Smooth muscle cell (in vitro differentiated cells): ENCODE measurements at regions not wholly inside any gene's neighbourhood (a gene's known extent, or its start where the extent isn't known, plus 50 kb on each side); places are given as distances from the start of the nearest gene placed in this dataset.

ENCODE experiments used
- DNase-seq: peaks from one replicate; lab custom pipeline; 2025; ENCODE audit not compliant: unreplicated experiment; lab: John Stamatoyannopoulos, UW
- H2AFZ ChIP-seq: fragments of 200-600 bp; sonication (generic); 2 replicates; pipeline ENCODE4 v1.6.0; 2016; ENCODE audit warnings: antibody characterized with exemption, low read depth, mild to moderate bottlenecking
- H3F3A ChIP-seq: fragments of 200-600 bp; sonication (generic); 2 replicates; pipeline ENCODE4 v1.6.0; 2017; ENCODE audit warnings: antibody characterized with exemption, low read depth
- H3K27ac ChIP-seq: fragments of 200-600 bp; sonication (generic); 2 replicates; pipeline ENCODE4 v1.5.1; 2016; ENCODE audit warnings: low read depth, mild to moderate bottlenecking
- H3K27me3 ChIP-seq: fragments of 200-600 bp; sonication (generic); 2 replicates; pipeline ENCODE4 v1.6.1; 2016; ENCODE audit warnings: low read depth, mild to moderate bottlenecking
- H3K36me3 ChIP-seq: fragments of 200-600 bp; sonication (generic); 2 replicates; pipeline ENCODE4 v1.5.1; 2016; ENCODE audit warnings: low read depth
- H3K4me1 ChIP-seq: fragments of 200-600 bp; sonication (generic); 2 replicates; pipeline ENCODE4 v1.5.1; 2016; ENCODE audit warnings: low read depth
- H3K4me2 ChIP-seq: fragments of 200-600 bp; sonication (generic); 2 replicates; pipeline ENCODE4 v1.6.0; 2016; ENCODE audit warnings: mild to moderate bottlenecking
- H3K4me3 ChIP-seq: fragments of 200-600 bp; sonication (generic); 2 replicates; pipeline ENCODE4 v1.5.1; 2016; ENCODE audit warnings: mild to moderate bottlenecking
- H3K79me2 ChIP-seq: fragments of 200-600 bp; sonication (generic); 2 replicates; pipeline ENCODE4 v1.6.0; 2016; ENCODE audit warnings: low read depth, mild to moderate bottlenecking
- H3K9ac ChIP-seq: fragments of 200-600 bp; sonication (generic); 2 replicates; pipeline ENCODE4 v1.6.0; 2016; ENCODE audit warnings: low read depth
- H3K9me3 ChIP-seq: fragments of 200-600 bp; sonication (generic); replicated peaks from 2 replicates; pipeline ENCODE4 v1.5.1; 2016; ENCODE audit warnings: low read depth
- H4K20me1 ChIP-seq: fragments of 200-600 bp; sonication (generic); 2 replicates; pipeline ENCODE4 v1.6.0; 2016; ENCODE audit warnings: low read depth
- CTCF ChIP-seq: fragments of 200-600 bp; sonication (generic); IDR thresholded peaks from 2 replicates; pipeline ENCODE4 v1.5.1; 2017; ENCODE audit warnings: borderline replicate concordance, mild to moderate bottlenecking, antibody characterized with exemption; ENCODE audit not compliant: insufficient read depth, poor library complexity, severe bottlenecking
- WGBS: methylation state at CpG from one replicate; pipeline ENCODE4 v1.1.7; 2016; ENCODE audit warnings: low lambda C conversion rate; 5-methylcytosine and 5-hydroxymethylcytosine counted together

- WGBS: 91% methylated on average over 6 of the region's 6 CpGs
- Histone ChIP-seq H3K27ac (no peak overlapping the region), H3K9ac (no peak overlapping the region)
Observed at GRCh38 chr10:128416231-128416630, 290.0 kb upstream of the MKI67 start.

GRCh38 chr10:128417826-128418225 lies 291.6 kb upstream of the MKI67 start:
- Histone ChIP-seq H3K4me1 (no peaks in the 10 kb centered on the region), H3K4me2 (no peak overlapping the region)
- WGBS: 76% methylated on average over 3 of the region's 3 CpGs

More at GRCh38 chr10:128416231-128416630, 290.0 kb upstream of the MKI67 start:
- Histone ChIP-seq H3K79me2 (no peaks in the 10 kb centered on the region), H4K20me1 (no peaks in the 10 kb centered on the region), H3K4me2 (no peak overlapping the region), H2AFZ (no peak overlapping the region), H3F3A (no peaks in the 10 kb centered on the region), H3K36me3 (no peaks in the 10 kb centered on the region), H3K4me3 (no peak overlapping the region), H3K4me1 (no peaks in the 10 kb centered on the region), H3K9me3 (no peaks in the 10 kb centered on the region), H3K27me3 (no peaks in the 10 kb centered on the region)
- TF ChIP-seq CTCF: no peak
- no peak for DNase-seq

GRCh38 chr10:128418819-128419218 lies 292.6 kb upstream of the MKI67 start:
- Histone ChIP-seq H3K36me3 (no peaks in the 10 kb centered on the region), H4K20me1 (no peaks in the 10 kb centered on the region), H3K9ac (no peak overlapping the region), H3K27ac (no peak overlapping the region), H3K79me2 (no peaks in the 10 kb centered on the region), H3K9me3 (no peaks in the 10 kb centered on the region), H3K4me1 (no peaks in the 10 kb centered on the region), H3K4me2 (no peak overlapping the region), H3K4me3 (no peak overlapping the region), H3K27me3 (no peaks in the 10 kb centered on the region), H3F3A (no peaks in the 10 kb centered on the region), H2AFZ (no peak overlapping the region)
- 85% methylated on average over 5 of the region's 5 CpGs for WGBS
- no peak for TF ChIP-seq CTCF
- no peak for DNase-seq

More at GRCh38 chr10:128417826-128418225, 291.6 kb upstream of the MKI67 start:
- Histone ChIP-seq H3K4me3 (no peak overlapping the region), H3F3A (no peaks in the 10 kb centered on the region), H3K27me3 (no peaks in the 10 kb centered on the region), H3K9me3 (no peaks in the 10 kb centered on the region), H3K27ac (no peak overlapping the region), H3K36me3 (no peaks in the 10 kb centered on the region), H2AFZ (no peak overlapping the region), H3K79me2 (no peaks in the 10 kb centered on the region), H3K9ac (no peak overlapping the region), H4K20me1 (no peaks in the 10 kb centered on the region)
- DNase-seq: no peak
- TF ChIP-seq CTCF: no peak

- Histone ChIP-seq H2AFZ (no peak overlapping the region), H3K9ac (no peak overlapping the region), H3K36me3 (no peaks in the 10 kb centered on the region), H3F3A (no peaks in the 10 kb centered on the region), H3K4me3 (no peak overlapping the region), H3K9me3 (no peaks in the 10 kb centered on the region), H3K27me3 (no peaks in the 10 kb centered on the region), H4K20me1 (no peaks in the 10 kb centered on the region), H3K4me1 (no peaks in the 10 kb centered on the region), H3K27ac (no peak overlapping the region), H3K4me2 (no peak overlapping the region), H3K79me2 (no peaks in the 10 kb centered on the region)
- WGBS: 74% methylated on average over 4 of the region's 4 CpGs
- DNase-seq: no peak
- no peak for TF ChIP-seq CTCF
Observed at GRCh38 chr10:128419466-128420019, 293.3 kb upstream of the MKI67 start.
